Muscle layer of duodenum (tissue), 2 donors: ENCODE measurements at regions not wholly inside any gene's neighbourhood (a gene's known extent, or its start where the extent isn't known, plus 50 kb on each side); places are given as distances from the start of the nearest gene placed in this dataset.

Experiments used
- H3K27ac ChIP-seq: one replicate; pipeline ENCODE4 v1.7.0; 2013; ENCODE audit warnings: mild to moderate bottlenecking, low read length
- H3K27me3 ChIP-seq: one replicate; pipeline ENCODE4 v1.7.0; 2013; ENCODE audit warnings: low read depth, mild to moderate bottlenecking, control low read depth, low read length
- H3K36me3 ChIP-seq, 2 donors: one replicate each; pipeline ENCODE4 v1.7.0; 2013; ENCODE audit warnings: low read length in 2 of 2, control low read depth in 1 of 2, mild to moderate bottlenecking in 1 of 2; ENCODE audit not compliant: insufficient read depth in 2 of 2, control insufficient read depth in 1 of 2
- H3K4me1 ChIP-seq, 2 donors: one replicate each; pipeline ENCODE4 v1.7.0; 2013; ENCODE audit warnings: low read length in 2 of 2, mild to moderate bottlenecking in 2 of 2, control low read depth in 1 of 2, moderate library complexity in 1 of 2; ENCODE audit not compliant: insufficient read depth in 2 of 2, control insufficient read depth in 1 of 2
- H3K4me3 ChIP-seq, 2 donors: one replicate each; pipeline ENCODE4 v1.7.0; 2013; ENCODE audit warnings: low read length in 2 of 2, low read depth in 1 of 2, mild to moderate bottlenecking in 1 of 2
- H3K9me3 ChIP-seq, 2 donors: one replicate each; pipeline ENCODE4 v1.7.0; 2013; ENCODE audit warnings: low read length in 2 of 2, control low read depth in 1 of 2, mild to moderate bottlenecking in 1 of 2; ENCODE audit not compliant: control insufficient read depth in 1 of 2
- donor health status: healthy.

DNA sequence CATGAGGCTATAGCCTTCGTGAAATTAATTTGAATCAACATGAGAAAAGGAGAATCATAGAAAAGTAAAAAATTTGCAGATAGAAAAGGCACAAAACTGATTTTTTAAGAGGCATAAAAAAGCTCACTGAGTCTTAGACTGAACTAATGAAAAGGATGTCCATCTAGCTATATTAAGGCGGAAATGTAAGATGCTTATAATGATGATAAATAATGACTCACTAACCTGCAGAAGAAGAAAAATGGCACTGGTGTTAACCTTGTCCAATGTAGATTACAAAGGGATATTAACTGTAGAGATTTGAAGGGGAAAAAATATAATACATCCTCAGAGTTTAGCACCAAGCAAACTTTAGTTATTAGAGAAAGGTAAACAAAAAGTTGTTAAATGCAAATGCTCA, 1098.0 kb upstream of the DDX18 start:
- Histone ChIP-seq H3K9me3 (no peaks in the 10 kb centered on the region), H3K4me3 (no peak overlapping the region), H3K36me3 (no peaks in the 10 kb centered on the region), H3K27me3 (no peaks in the 10 kb centered on the region), H3K4me1 (no peaks in the 10 kb centered on the region), H3K27ac (no peak overlapping the region)

- Histone ChIP-seq H3K27ac (no peak overlapping the region), H3K36me3 (no peaks in the 10 kb centered on the region), H3K4me3 (no peak overlapping the region), H3K27me3 (no peaks in the 10 kb centered on the region), H3K9me3 (no peaks in the 10 kb centered on the region), H3K4me1 (no peaks in the 10 kb centered on the region)
Observed at GRCh38 chr2:116717832-116718231, 1096.7 kb upstream of the DDX18 start.

DNA sequence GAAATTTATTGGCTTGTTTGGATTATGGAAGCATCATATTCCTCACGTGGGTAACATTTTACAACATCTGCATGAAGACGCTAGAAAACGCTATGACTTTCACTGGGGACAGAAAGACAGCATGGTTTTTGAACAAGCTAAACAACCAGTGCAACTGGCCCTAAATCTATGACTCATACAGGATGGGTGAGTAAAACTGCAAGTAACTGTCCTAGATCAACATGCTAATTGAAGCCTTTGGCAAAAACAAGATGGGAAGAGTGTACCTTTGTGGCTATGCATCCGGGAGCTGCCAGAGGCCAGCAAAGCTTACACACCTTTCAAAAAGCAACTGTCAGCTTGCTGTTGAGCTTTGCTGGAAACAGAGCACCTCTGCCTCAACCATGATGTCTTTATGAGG, 1096.0 kb upstream of the DDX18 start:
- Histone ChIP-seq H3K27me3 (no peaks in the 10 kb centered on the region), H3K27ac (no peak overlapping the region), H3K9me3 (no peaks in the 10 kb centered on the region), H3K4me3 (no peak overlapping the region), H3K36me3 (no peaks in the 10 kb centered on the region), H3K4me1 (no peaks in the 10 kb centered on the region)

- no peaks in the 10 kb centered on the region for H3K9me3 ChIP-seq
- H3K36me3 ChIP-seq: no peaks in the 10 kb centered on the region
- no peaks in the 10 kb centered on the region for H3K27me3 ChIP-seq
- H3K4me1 ChIP-seq: no peaks in the 10 kb centered on the region
- H3K27ac ChIP-seq: no peak overlapping the region
- H3K4me3 ChIP-seq: no peak overlapping the region
Observed at GRCh38 chr2:116719836-116720235, 1094.7 kb upstream of the DDX18 start.

GRCh38 chr2:116724550-116724949, 1089.9 kb upstream of the DDX18 start:
- no peaks in the 10 kb centered on the region for H3K36me3 ChIP-seq
- no peaks in the 10 kb centered on the region for H3K9me3 ChIP-seq
- H3K27me3 ChIP-seq: no peaks in the 10 kb centered on the region
- H3K27ac ChIP-seq: no peak overlapping the region
- H3K4me3 ChIP-seq: no peak overlapping the region
- H3K4me1 ChIP-seq: no peaks in the 10 kb centered on the region

- no peaks in the 10 kb centered on the region for H3K4me1 ChIP-seq
- H3K36me3 ChIP-seq: no peaks in the 10 kb centered on the region
- H3K9me3 ChIP-seq: no peaks in the 10 kb centered on the region
- no peaks in the 10 kb centered on the region for H3K27me3 ChIP-seq
- no peak overlapping the region for H3K27ac ChIP-seq
- no peak overlapping the region for H3K4me3 ChIP-seq
Observed at GRCh38 chr2:116732322-116732721, 1082.2 kb upstream of the DDX18 start.

DNA sequence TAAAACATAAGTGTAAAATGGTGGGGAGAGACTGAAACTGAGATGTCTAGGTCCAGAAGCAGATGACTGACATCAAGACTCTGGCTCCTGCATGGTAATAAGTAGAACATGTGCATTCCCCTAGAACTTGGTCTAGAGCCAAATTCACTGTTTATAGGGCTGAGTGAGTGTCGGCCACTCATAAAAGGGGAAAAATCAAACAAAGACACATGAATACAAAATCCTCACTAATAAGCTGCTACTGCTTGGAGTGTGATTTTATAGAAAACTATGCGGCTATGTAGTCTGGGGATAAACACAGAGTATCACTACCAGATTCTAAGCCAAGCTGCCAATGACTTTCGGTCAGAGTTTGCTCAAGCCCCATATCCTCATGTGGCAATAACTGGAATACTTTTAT, 1080.8 kb upstream of the DDX18 start:
- H3K36me3 ChIP-seq: no peaks in the 10 kb centered on the region
- no peak overlapping the region for H3K4me3 ChIP-seq
- H3K4me1 ChIP-seq: no peaks in the 10 kb centered on the region
- H3K27ac ChIP-seq: no peak overlapping the region
- H3K27me3 ChIP-seq: no peaks in the 10 kb centered on the region
- H3K9me3 ChIP-seq: no peaks in the 10 kb centered on the region

DNA sequence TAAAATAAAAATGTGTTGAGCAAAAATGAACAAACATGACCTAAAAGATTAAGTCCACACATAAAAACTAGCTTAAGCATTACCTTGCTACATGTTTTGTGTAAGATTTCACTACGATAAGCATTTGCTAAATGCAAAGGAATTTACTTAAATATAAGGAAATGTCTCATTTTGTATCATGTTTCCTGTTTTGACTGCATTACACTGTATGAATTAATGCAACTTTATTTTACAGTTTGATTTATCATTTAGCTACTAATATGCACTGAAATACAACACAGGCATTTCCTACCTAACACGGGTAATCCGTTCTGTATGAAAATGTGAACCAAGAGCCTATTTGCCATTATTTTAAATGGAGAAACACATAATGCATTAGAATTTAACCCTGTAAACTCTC, 1076.5 kb upstream of the DDX18 start:
- Histone ChIP-seq H3K4me1 (no peaks in the 10 kb centered on the region), H3K36me3 (no peaks in the 10 kb centered on the region), H3K27ac (no peak overlapping the region), H3K27me3 (no peaks in the 10 kb centered on the region), H3K9me3 (no peaks in the 10 kb centered on the region), H3K4me3 (no peak overlapping the region)

DNA sequence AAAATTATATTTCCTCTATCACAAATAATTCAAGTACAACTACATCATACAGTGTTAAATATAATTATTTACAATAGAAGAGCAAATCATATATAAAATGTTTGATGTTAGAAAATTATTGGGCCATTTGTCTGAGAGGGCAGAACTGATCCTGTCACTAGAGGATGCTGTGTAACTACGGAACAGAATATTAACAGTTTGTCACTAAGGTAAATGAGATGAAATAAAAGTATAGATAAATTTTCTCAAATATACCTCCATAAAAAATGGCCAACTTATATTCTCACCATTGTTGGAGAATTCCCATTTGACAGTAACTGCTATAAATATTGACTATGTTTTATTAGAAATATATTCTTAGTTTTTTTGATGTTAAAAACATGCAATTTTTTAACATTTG, 1067.4 kb upstream of the DDX18 start:
- Histone ChIP-seq H3K27me3 (no peaks in the 10 kb centered on the region), H3K4me3 (no peak overlapping the region), H3K9me3 (no peaks in the 10 kb centered on the region), H3K27ac (no peak overlapping the region), H3K4me1 (no peaks in the 10 kb centered on the region), H3K36me3 (no peaks in the 10 kb centered on the region)

DNA sequence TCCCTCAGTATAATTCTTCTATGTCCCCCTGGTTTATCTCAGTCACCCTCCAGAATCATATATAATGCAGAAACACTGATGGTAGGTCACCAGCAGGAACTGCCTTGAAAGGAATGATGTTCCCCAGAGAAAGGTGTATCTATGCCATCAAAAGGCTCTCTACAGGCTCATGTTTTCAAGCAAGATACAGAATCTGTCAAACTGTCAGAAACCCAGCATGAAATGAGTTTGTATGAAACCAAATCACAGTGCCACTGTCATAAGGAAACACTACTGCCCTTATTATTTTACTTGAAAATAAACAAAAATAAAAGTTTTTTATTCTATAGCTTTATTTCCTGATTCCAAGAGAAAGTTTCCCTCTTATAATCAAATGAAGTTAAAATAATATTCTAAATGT, 1064.5 kb upstream of the DDX18 start:
- H3K4me1 ChIP-seq: no peaks in the 10 kb centered on the region
- no peaks in the 10 kb centered on the region for H3K36me3 ChIP-seq
- H3K4me3 ChIP-seq: no peak overlapping the region
- no peaks in the 10 kb centered on the region for H3K9me3 ChIP-seq
- no peaks in the 10 kb centered on the region for H3K27me3 ChIP-seq
- no peak overlapping the region for H3K27ac ChIP-seq

GRCh38 chr2:116754381-116755101, 1060.0 kb upstream of the DDX18 start:
- Histone ChIP-seq H3K27ac (no peak overlapping the region), H3K9me3 (no peaks in the 10 kb centered on the region), H3K27me3 (no peaks in the 10 kb centered on the region), H3K4me1 (no peaks in the 10 kb centered on the region), H3K36me3 (no peaks in the 10 kb centered on the region), H3K4me3 (no peak overlapping the region)

GRCh38 chr2:116761864-116762263, 1052.6 kb upstream of the DDX18 start:
- Histone ChIP-seq H3K27me3 (no peaks in the 10 kb centered on the region), H3K9me3 (no peaks in the 10 kb centered on the region), H3K27ac (no peak overlapping the region), H3K4me1 (no peaks in the 10 kb centered on the region), H3K36me3 (no peaks in the 10 kb centered on the region), H3K4me3 (no peak overlapping the region)
